Stimulated activated naive CD8-positive, alpha-beta T cell treated with anti-CD3 and anti-CD28 coated beads, Interleukin-15, Interleukin-2, amounts not matched to agents 100 U/mL and 50 U/mL, for 24 hours (primary cell): ENCODE measurements at regions not wholly inside any gene's neighbourhood (a gene's known extent, or its start where the extent isn't known, plus 50 kb on each side); places are given as distances from the start of the nearest gene placed in this dataset.

Experiments
- ATAC-seq: fragments of 150-1000 bp; cut with Tn5 transposase; one replicate; pipeline ENCODE4 v1.10.0; 2021
- DNase-seq: peaks from one replicate; pipeline ENCODE4 v3.0.0; 2021

GRCh38 chr3:127033171-127033570 lies 50.3 kb downstream of the PLXNA1 start:
- ATAC-seq (no peak), DNase-seq (no peak)

DNA sequence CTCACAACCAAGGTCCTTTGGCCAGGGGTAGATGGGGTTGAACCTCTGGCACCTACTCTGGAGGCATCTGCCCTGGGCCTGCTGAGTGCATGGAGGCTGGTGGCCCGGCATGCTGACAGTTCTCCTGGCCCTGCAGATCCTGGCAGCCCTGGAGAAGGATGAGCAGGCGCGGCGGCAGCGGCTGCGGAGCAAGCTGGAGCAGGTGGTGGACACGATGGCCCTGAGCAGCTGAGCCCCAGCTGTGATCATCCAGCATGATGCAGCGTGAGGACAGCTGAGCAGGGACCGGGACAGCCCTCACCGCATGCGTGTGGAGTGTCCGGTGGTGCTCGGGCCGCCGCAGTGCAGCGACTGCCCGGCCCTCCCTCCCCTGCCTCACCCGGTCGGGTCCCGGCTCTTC lies 50.9 kb downstream of the PLXNA1 start:
- no peak for DNase-seq
- ATAC-seq = no peak

DNA sequence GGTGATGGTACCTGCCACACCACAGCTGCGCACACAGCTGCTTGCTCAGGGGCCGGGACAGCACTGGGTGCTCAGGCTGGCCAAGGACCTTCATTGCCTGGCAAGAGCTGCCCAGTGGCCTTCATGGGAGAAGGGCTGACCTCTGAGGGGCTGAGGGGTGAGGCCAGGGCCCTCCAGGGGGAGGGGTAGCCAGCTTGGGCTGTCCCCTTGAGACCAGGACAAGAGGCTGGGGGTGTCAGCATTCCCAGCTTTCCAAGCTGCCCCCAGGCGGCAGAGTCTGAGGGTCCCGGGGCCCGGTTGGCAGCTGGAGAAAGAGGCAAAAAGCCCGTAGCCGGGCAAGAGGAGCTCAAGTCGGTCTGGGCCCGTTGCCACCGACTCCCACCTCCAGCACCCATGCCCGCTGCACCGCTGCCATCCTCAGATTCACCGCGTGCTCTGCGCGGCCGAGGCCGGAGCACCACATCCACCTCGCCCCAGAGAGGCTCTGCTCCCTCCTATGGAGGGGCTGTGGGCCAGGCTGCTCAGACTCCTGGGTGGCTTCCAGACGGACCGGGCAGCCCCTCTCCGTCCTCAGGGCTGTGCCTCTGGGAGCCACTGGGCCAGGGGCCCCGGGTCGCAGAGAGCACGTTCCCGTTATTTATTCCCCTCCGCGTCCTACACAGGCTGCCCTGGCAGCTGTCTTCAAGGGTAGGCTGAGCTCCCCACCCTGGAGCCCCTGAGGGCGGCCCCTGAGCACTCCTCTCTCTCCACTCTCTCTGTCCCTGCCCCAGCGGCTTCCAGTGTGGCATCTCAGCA lies 51.5 kb downstream of the PLXNA1 start:
- no peak for ATAC-seq
- DNase-seq = no peak

GRCh38 chr3:127034990-127035652 lies 52.2 kb downstream of the PLXNA1 start:
- DNase-seq (no peak), ATAC-seq (no peak)

GRCh38 chr3:127035677-127036076 lies 52.8 kb downstream of the PLXNA1 start:
- no peak for ATAC-seq
- DNase-seq = no peak

DNA sequence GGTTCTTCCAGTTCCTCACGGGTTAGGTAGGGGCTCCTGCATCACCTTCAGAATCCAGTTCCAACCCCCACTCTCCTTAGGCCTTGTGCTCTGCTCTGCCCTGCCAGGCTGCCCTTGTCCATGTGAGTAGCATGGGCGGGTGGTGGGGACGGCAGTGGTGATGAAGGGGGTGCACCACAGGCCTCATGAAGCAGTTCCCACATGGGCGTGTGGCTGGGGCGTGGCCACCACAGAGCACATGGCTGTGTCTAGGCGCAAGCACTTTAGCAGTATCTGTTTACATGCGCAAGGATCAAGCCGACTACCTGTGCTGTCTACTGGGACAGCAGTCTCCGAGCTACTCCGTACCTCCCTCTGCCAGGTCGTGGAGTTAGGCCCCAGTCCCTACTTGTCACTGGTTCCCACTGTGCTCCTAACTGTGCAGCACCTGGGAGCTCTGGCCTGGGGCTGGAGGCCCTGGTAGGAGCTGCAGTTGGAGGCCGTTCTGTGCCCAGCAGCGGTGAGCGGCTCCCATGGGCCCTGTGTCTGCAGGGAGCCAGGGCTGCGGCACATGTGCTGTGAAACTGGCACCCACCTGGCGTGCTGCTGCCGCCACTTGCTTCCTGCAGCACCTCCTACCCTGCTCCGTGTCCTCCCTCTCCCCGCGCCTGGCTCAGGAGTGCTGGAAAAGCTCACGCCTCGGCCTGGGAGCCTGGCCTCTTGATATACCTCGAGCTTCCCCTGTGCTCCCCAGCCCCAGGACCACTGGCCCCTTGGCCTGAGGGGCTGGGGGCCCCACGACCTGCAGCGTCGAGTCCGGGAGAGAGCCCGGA lies 53.5 kb downstream of the PLXNA1 start:
- no peak for ATAC-seq
- no peak for DNase-seq

DNA sequence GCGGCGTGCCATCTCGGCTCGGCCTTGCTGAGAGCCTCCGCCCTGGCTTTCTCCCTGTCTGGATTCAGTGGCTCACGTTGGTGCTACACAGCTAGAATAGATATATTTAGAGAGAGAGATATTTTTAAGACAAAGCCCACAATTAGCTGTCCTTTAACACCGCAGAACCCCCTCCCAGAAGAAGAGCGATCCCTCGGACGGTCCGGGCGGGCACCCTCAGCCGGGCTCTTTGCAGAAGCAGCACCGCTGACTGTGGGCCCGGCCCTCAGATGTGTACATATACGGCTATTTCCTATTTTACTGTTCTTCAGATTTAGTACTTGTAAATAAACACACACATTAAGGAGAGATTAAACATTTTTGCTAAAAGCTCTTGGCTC lies 54.1 kb downstream of the PLXNA1 start:
- no peak for ATAC-seq
- DNase-seq = no peak

- DNase-seq (no peak), ATAC-seq (no peak)
These were observed 54.5 kb downstream of the PLXNA1 start for GRCh38 chr3:127037418-127037841.

DNA sequence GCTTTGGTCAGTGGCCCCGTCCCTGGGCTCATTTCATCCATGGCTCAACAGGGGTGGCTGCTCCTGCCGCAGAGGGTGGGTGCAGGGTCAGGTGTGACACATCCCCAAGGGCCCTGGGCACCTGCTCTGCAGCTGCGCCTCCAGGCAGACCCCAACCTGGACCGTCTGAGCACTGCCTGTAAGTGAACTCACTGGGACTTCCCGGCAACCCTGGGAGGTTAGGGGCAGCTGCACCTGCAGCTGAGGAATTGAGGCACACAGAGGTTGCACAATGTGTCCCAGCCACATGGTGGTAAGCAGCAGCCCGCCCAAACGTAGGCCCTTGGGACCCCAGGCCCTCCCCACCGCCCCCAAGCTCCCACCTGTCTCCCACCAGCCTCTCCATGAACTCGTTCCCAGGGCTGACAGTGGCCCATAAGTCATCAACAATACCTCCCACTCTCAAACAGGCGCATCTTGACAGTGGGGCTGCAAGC lies 55.1 kb downstream of the PLXNA1 start:
- ATAC-seq (no peak), DNase-seq (no peak)

- ATAC-seq = no peak
These were observed 55.6 kb downstream of the PLXNA1 start for GRCh38 chr3:127038466-127038865.

GRCh38 chr3:127038923-127039581 lies 56.1 kb downstream of the PLXNA1 start:
- ATAC-seq (no peak), DNase-seq (no peak)

More at GRCh38 chr3:127038466-127038865, 55.6 kb downstream of the PLXNA1 start:
- DNase-seq = no peak

DNA sequence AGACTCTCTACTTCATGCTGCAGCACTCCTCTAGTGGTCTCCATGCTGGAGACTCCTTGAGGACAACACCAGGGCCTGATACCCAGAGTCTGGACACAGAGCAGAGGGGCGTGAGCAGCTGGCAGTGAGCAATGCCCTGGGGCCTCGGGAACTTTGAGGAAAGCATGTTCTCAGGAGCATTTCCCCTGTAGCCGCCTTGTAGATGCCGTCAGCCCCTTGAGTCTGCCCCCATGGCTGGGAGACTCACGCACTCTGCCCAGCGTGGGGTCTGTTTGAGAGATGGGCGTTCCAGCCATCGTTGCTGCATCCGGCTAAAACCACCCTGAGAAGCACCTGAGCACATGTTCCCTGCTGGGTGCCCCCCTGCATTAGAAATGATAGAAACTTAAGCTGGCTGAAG lies 56.8 kb downstream of the PLXNA1 start:
- DNase-seq = no peak
- ATAC-seq = no peak

DNA sequence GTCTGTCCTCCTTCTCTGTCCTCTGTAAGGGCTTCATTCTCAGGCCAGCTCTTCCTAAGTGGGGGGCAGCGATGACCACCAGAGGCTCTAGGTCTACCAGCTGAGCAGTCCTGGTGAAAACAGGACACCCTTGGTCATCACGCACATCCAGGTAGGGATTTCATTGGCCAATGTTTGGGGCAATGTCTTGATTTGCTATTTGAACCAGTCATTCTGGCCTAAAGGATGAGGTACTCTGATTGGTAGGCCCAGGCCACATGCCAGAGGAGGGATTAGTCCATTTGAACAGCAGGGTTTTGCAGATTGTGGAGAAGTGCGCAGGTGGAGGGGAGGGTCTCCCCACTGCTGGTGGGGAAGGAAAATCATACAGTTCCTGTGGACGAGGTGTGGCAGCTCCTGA lies 57.3 kb downstream of the PLXNA1 start:
- no peak for ATAC-seq
- no peak for DNase-seq

- no peak for ATAC-seq
- no peak for DNase-seq
These were observed 58.4 kb downstream of the PLXNA1 start for GRCh38 chr3:127041264-127041820.

- DNase-seq (no peak), ATAC-seq (no peak)
These were observed 59.0 kb downstream of the PLXNA1 start for GRCh38 chr3:127041933-127042332.

DNA sequence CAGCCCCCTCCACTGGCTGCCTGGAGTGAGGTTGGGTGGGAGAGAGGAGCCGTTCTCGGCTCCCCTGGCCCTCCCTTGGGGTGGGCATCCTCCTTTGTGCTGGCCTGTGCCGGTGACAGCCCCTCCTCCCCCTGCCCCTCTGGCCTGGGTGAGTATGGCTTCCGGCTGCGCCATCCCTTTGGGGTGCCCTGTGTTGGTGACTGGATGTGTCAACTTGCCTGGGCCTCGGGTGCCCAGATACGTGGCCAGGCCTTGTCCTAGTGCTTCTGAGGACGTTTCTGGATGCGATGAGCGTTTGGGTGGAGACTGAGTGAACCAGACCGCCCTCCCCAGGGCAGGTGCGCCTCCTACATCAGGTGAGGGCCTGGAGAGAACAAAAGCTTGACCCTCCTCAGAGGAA lies 59.7 kb downstream of the PLXNA1 start:
- ATAC-seq = no peak
- no peak for DNase-seq

DNA sequence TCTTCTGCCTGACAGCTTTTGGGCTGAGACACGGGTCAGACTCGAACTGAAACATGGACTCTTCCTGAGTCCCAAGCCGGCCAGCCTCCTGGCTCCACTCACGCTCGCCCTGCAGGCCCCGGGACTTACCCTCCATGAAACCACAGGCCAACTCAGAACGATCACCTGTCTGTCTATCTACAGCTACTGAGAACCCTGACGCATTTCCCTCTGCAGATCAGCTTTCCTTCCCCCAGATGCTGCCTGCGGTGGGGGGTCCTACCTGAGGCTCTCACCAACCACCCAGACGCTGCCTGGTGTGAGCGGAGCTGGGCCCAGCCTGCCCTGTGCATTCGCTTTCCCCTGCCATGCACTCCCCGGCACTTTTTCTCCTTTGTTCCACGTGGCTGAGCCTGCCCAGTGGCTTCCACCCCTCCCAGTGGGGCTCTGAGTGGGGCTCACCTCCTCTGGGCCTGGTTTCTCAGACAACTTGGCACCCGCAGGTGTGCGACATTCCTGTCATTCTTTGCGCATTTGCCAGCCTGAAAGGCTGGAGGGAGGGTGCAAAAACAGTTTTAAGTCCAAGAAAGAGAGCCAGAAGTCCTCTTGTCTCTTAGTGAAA lies 60.2 kb downstream of the PLXNA1 start:
- no peak for DNase-seq
- no peak for ATAC-seq

DNA sequence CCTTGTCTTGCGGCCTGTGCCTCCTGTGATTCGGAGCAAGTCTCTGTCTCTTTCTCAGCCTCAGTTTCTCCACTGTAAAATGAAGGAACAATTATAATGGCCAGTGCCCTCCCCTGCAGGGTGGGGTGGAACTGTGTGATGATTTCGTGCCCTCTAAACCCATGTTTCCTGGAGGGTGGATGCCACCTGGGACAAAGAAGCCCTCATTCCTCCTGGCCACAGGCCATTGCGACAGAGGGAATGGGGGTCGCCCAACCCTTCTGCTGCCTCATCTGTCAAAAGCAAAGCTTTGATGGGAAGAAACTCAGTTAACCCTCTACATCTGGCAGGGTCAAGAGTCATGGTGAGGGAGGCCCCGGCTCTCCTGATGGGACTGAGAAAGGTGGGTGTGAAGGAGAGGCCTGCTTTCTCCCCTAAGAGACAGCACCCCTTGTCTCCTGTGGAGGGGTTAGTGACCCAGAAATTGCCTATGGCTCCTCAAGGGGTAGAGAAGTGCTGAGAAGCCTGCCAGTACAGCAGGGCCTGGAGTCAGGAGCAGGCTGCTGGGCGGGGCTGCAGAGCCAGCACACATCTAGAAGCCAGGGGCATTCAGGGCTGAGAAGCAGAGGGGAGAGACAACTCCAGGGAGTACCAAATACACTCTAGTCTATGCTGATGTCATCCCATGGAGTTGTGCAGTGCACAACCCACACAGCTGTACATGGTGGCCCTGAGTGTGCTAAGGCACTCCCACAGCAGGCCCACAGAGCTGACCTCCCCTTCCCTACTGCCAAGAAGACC lies 61.0 kb downstream of the PLXNA1 start:
- DNase-seq (no peak), ATAC-seq (no peak)

- ATAC-seq = no peak
- DNase-seq = no peak
These were observed 62.1 kb downstream of the PLXNA1 start for GRCh38 chr3:127044996-127045395.

- ATAC-seq (no peak), DNase-seq (no peak)
These were observed 62.6 kb downstream of the PLXNA1 start for GRCh38 chr3:127045435-127046045.
